WTC11 (cell line): ENCODE measurements at regions not wholly inside any gene's neighbourhood (a gene's known extent, or its start where the extent isn't known, plus 50 kb on each side); places are given as distances from the start of the nearest gene placed in this dataset.

Source experiments
- ATAC-seq: fragments of 200-7000 bp; cut with Tn5 transposase; 2 replicates; pipeline ENCODE4 v1.10.0; 2021; ENCODE audit warnings: mild to moderate bottlenecking, moderate library complexity
- CTCF ChIA-PET: fragments of 300-600 bp; sonication (Branson Sonifier 250); formaldehyde crosslinking; loops from one replicate; lab custom pipeline; 2021; ENCODE audit warnings: antibody characterized with exemption; lab: Charles Lee
- POLR2A ChIA-PET: fragments of 350-600 bp; sonication (Branson Sonifier 250); formaldehyde crosslinking; loops from one replicate; lab custom pipeline; 2021; ENCODE audit warnings: antibody characterized with exemption; lab: Charles Lee
- DNase-seq: peaks from one replicate; pipeline ENCODE4 v3.0.0; 2021; ENCODE audit warnings: low spot score
- H3K27ac Mint-ChIP-seq: 2 replicates; pipeline ENCODE4 v1.8.0; 2021; ENCODE audit warnings: mixed read lengths
- H3K27me3 Mint-ChIP-seq: 2 replicates; pipeline ENCODE4 v1.8.0; 2021; ENCODE audit warnings: low read depth, mild to moderate bottlenecking, moderate library complexity, mixed read lengths
- H3K36me3 Mint-ChIP-seq: 2 replicates; pipeline ENCODE4 v1.8.0; 2021; ENCODE audit warnings: mixed read lengths
- H3K4me1 Mint-ChIP-seq: 2 replicates; pipeline ENCODE4 v1.8.0; 2022; ENCODE audit warnings: mixed read lengths
- H3K4me3 Mint-ChIP-seq: 2 replicates; pipeline ENCODE4 v1.8.0; 2021; ENCODE audit warnings: mild to moderate bottlenecking, moderate library complexity, mixed read lengths
- H3K9me3 Mint-ChIP-seq: 2 replicates; pipeline ENCODE4 v1.8.0; 2021; ENCODE audit warnings: mixed read lengths
- CREM ChIP-seq: sonication (generic); formaldehyde crosslinking; IDR thresholded peaks from 2 replicates; pipeline ENCODE4 v1.8.1; 2022; ENCODE audit warnings: mild to moderate bottlenecking, missing genetic modification reagents, moderate library complexity
- CTCF ChIP-seq: fragments of 200-600 bp; IDR thresholded peaks from 2 replicates; pipeline ENCODE4 v1.8.0; 2022; ENCODE audit warnings: antibody characterized with exemption
- E2F4 ChIP-seq: sonication (generic); formaldehyde crosslinking; IDR thresholded peaks from 2 replicates; pipeline ENCODE4 v1.8.1; 2022; ENCODE audit warnings: low read depth, mild to moderate bottlenecking, moderate library complexity, missing genetic modification reagents, borderline replicate concordance
- JAZF1 ChIP-seq: fragments of 250-450 bp; sonication (Bioruptor Pico); IDR thresholded peaks from 2 replicates; pipeline ENCODE4 v1.9.0; 2021; ENCODE audit warnings: moderate library complexity, mild to moderate bottlenecking, inconsistent platforms
- JUN ChIP-seq: sonication (generic); formaldehyde crosslinking; IDR thresholded peaks from 2 replicates; pipeline ENCODE4 v1.8.0; 2023; ENCODE audit warnings: mild to moderate bottlenecking, missing genetic modification reagents
- MLX ChIP-seq: sonication (generic); formaldehyde crosslinking; IDR thresholded peaks from 2 replicates; pipeline ENCODE4 v1.8.1; 2023; ENCODE audit warnings: mild to moderate bottlenecking, missing genetic modification reagents, moderate library complexity
- NFATC4 ChIP-seq: fragments of 250-450 bp; sonication (Bioruptor Pico); IDR thresholded peaks from 2 replicates; pipeline ENCODE4 v1.9.0; 2021; ENCODE audit warnings: mild to moderate bottlenecking
- NFE2L1 ChIP-seq: sonication (generic); formaldehyde crosslinking; IDR thresholded peaks from 2 replicates; pipeline ENCODE4 v1.8.1; 2023; ENCODE audit warnings: missing genetic modification reagents
- NFYB ChIP-seq: sonication (generic); formaldehyde crosslinking; conservative IDR thresholded peaks from 2 replicates; pipeline ENCODE4 v1.8.0; 2022; ENCODE audit warnings: low read depth, missing genetic modification reagents
- NR1H2 ChIP-seq: sonication (generic); formaldehyde crosslinking; IDR thresholded peaks from 2 replicates; pipeline ENCODE4 v1.9.0; 2021; ENCODE audit warnings: mild to moderate bottlenecking, moderate library complexity, missing genetic modification reagents
- PREB ChIP-seq: sonication (generic); formaldehyde crosslinking; IDR thresholded peaks from 2 replicates; pipeline ENCODE4 v1.8.1; 2022; ENCODE audit warnings: mild to moderate bottlenecking, missing genetic modification reagents, moderate library complexity, borderline replicate concordance
- RORB ChIP-seq: fragments of 250-450 bp; sonication (Bioruptor Pico); IDR thresholded peaks from 2 replicates; pipeline ENCODE4 v1.9.0; 2021; ENCODE audit warnings: mild to moderate bottlenecking
- SMAD4 ChIP-seq: sonication (generic); formaldehyde crosslinking; IDR thresholded peaks from 2 replicates; pipeline ENCODE4 v1.8.0; 2022; ENCODE audit warnings: mild to moderate bottlenecking, missing genetic modification reagents
- TCF7 ChIP-seq: sonication (generic); formaldehyde crosslinking; IDR thresholded peaks from 2 replicates; pipeline ENCODE4 v1.8.0; 2022; ENCODE audit warnings: mild to moderate bottlenecking, low read depth, missing genetic modification reagents, moderate library complexity
- ZNF512 ChIP-seq: sonication (generic); formaldehyde crosslinking; IDR thresholded peaks from 2 replicates; pipeline ENCODE4 v1.8.1; 2022; ENCODE audit warnings: missing genetic modification reagents, borderline replicate concordance
- ZNF671 ChIP-seq: fragments of 250-450 bp; sonication (Bioruptor Pico); IDR thresholded peaks from 2 replicates; pipeline ENCODE4 v1.8.0; 2021; ENCODE audit warnings: mild to moderate bottlenecking
- TF ChIP-seq, protein P1 (sequence below): fragments of 250-450 bp; sonication (Bioruptor Pico); IDR thresholded peaks from 2 replicates; pipeline ENCODE4 v2.1.2; 2022; ENCODE audit warnings: mild to moderate bottlenecking, moderate library complexity
- TF ChIP-seq, protein P2 (sequence below): fragments of 250-450 bp; sonication (Bioruptor Pico); IDR thresholded peaks from 2 replicates; pipeline ENCODE4 v1.9.0; 2021; ENCODE audit warnings: mild to moderate bottlenecking
- TF ChIP-seq, protein P3 (sequence below): sonication (generic); formaldehyde crosslinking; IDR thresholded peaks from 2 replicates; pipeline ENCODE4 v1.8.0; 2022; ENCODE audit warnings: mild to moderate bottlenecking, missing genetic modification reagents

- peaks cover 19% of the 10 kb centered on the region for H3K4me1 Mint-ChIP-seq
- H3K36me3 Mint-ChIP-seq, result peaks cover 41% of the 10 kb centered on the region
- no peak for TF ChIP-seq E2F4 (CRISPR knock-in tag)
- TF ChIP-seq TCF7 (CRISPR knock-in tag), result no peak
- TF ChIP-seq MLX, result no peak
- TF ChIP-seq NR1H2 (CRISPR knock-in tag), result no peak
- TF ChIP-seq, protein P1, sequence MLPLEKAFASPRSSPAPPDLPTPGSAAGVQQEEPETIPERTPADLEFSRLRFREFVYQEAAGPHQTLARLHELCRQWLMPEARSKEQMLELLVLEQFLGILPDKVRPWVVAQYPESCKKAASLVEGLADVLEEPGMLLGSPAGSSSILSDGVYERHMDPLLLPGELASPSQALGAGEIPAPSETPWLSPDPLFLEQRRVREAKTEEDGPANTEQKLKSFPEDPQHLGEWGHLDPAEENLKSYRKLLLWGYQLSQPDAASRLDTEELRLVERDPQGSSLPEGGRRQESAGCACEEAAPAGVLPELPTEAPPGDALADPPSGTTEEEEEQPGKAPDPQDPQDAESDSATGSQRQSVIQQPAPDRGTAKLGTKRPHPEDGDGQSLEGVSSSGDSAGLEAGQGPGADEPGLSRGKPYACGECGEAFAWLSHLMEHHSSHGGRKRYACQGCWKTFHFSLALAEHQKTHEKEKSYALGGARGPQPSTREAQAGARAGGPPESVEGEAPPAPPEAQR (CRISPR knock-in tag), result no peak
- TF ChIP-seq ZNF671 (CRISPR knock-in tag), result no peak
- TF ChIP-seq CREM, result no peak
- TF ChIP-seq, protein P2, sequence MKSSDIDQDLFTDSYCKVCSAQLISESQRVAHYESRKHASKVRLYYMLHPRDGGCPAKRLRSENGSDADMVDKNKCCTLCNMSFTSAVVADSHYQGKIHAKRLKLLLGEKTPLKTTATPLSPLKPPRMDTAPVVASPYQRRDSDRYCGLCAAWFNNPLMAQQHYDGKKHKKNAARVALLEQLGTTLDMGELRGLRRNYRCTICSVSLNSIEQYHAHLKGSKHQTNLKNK, result no peak
- no peak for TF ChIP-seq CTCF
- no peak for TF ChIP-seq RORB
- no peak for TF ChIP-seq SMAD4
- TF ChIP-seq PREB, result no peak
- no peak for TF ChIP-seq JUN
- no peak for TF ChIP-seq NFYB (CRISPR knock-in tag)
- TF ChIP-seq NFATC4 (CRISPR knock-in tag), result no peak
- TF ChIP-seq, protein P3, sequence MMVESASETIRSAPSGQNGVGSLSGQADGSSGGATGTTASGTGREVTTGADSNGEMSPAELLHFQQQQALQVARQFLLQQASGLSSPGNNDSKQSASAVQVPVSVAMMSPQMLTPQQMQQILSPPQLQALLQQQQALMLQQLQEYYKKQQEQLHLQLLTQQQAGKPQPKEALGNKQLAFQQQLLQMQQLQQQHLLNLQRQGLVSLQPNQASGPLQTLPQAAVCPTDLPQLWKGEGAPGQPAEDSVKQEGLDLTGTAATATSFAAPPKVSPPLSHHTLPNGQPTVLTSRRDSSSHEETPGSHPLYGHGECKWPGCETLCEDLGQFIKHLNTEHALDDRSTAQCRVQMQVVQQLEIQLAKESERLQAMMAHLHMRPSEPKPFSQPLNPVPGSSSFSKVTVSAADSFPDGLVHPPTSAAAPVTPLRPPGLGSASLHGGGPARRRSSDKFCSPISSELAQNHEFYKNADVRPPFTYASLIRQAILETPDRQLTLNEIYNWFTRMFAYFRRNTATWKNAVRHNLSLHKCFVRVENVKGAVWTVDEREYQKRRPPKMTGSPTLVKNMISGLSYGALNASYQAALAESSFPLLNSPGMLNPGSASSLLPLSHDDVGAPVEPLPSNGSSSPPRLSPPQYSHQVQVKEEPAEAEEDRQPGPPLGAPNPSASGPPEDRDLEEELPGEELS (CRISPR knock-in tag), result no peak
- no peak for TF ChIP-seq JAZF1 (CRISPR knock-in tag)
- TF ChIP-seq ZNF512, result no peak
- TF ChIP-seq NFE2L1, result no peak
- H3K9me3 Mint-ChIP-seq, result peaks cover 47% of the 10 kb centered on the region
- CTCF ChIA-PET, result no interaction called here
- H3K4me3 Mint-ChIP-seq, result no peak overlapping the region
- no peaks in the 10 kb centered on the region for H3K27me3 Mint-ChIP-seq
- ATAC-seq, result no peak
- no peak for DNase-seq
- H3K27ac Mint-ChIP-seq, result no peak overlapping the region
- POLR2A ChIA-PET, result no interaction called here
Observed at GRCh38 chr18:41320100-41320499, 634.9 kb upstream of the PIK3C3 start.
